Neural progenitor cell (in vitro differentiated cells): ENCODE measurements at regions not wholly inside any gene's neighbourhood (a gene's known extent, or its start where the extent isn't known, plus 50 kb on each side); places are given as distances from the start of the nearest gene placed in this dataset.

Source experiments
- EZH2 ChIP-seq: fragments of 200-600 bp; sonication (generic); IDR thresholded peaks from 2 replicates; pipeline ENCODE4 v1.6.1; 2017; ENCODE audit warnings: antibody characterized with exemption, mild to moderate bottlenecking, moderate library complexity
- EZH2phosphoT487 ChIP-seq: fragments of 200-600 bp; sonication (generic); IDR thresholded peaks from 2 replicates; pipeline ENCODE4 v1.6.1; 2017; ENCODE audit warnings: antibody characterized with exemption
- TF ChIP-seq, protein P1 (sequence below): fragments of 200-600 bp; sonication (generic); IDR thresholded peaks from 2 replicates; pipeline ENCODE4 v1.5.1; 2017; ENCODE audit warnings: antibody characterized with exemption, mild to moderate bottlenecking

DNA sequence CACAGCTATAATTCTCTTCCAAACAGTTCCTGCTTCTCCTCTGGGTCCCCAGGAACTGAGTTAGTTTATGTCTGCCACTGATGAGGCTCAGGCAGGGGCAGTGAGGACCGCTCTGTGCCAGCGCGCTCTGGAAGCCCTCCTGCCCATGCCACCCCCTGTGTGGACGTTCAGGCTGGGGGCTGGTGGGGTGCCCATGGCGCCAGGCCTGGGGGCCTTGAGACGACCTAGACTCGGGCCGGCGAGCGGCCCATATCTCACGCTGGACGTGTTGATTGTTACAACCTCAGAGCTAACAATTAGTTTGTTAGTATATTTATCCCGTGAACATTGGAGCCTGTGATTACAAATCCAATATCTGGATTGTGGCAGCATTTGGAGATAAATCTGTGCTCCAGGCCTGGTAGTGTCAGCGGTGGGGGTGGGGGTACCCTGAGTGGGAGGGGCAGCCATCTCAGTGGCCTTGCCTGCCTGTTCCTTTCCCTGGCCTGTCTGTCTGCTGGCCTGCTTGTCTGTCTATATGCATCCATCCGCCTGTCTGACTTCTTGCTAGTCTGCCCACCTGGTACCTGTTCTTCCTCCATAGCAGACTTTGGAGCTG is 256.5 kb upstream of the MVB12B start:
- TF ChIP-seq, protein P1, sequence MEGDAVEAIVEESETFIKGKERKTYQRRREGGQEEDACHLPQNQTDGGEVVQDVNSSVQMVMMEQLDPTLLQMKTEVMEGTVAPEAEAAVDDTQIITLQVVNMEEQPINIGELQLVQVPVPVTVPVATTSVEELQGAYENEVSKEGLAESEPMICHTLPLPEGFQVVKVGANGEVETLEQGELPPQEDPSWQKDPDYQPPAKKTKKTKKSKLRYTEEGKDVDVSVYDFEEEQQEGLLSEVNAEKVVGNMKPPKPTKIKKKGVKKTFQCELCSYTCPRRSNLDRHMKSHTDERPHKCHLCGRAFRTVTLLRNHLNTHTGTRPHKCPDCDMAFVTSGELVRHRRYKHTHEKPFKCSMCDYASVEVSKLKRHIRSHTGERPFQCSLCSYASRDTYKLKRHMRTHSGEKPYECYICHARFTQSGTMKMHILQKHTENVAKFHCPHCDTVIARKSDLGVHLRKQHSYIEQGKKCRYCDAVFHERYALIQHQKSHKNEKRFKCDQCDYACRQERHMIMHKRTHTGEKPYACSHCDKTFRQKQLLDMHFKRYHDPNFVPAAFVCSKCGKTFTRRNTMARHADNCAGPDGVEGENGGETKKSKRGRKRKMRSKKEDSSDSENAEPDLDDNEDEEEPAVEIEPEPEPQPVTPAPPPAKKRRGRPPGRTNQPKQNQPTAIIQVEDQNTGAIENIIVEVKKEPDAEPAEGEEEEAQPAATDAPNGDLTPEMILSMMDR = no peak
- no peak for TF ChIP-seq EZH2
- no peak for TF ChIP-seq EZH2phosphoT487
